ENCODE measurements at regions not wholly inside any gene's neighbourhood (a gene's known extent, or its start where the extent isn't known, plus 50 kb on each side); places are given as distances from the start of the nearest gene placed in this dataset.
A peak's percentile ranks its signal among the peaks of the same experiment; 100 is the strongest.

DNA sequence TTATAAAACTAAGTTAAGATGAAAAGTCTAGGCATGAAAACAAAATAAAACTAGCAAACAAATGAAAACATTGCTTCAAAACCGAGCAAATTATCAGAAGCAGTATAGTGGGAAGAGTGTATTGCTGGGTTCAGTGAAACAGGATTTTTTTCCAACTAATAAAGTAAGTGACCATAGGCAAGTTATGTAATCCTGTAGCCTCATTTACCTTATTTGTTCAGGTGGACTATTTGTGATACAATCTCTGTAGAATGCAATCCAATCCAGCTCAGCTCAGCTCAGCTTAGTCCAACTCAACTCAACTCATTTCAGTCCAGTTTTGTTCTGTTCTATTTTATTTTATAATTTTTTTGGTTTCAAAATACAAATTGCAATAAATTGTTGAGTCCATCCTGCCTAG lies 276.7 kb upstream of the LRIG3 start:
- no peak for DNase-seq

DNA sequence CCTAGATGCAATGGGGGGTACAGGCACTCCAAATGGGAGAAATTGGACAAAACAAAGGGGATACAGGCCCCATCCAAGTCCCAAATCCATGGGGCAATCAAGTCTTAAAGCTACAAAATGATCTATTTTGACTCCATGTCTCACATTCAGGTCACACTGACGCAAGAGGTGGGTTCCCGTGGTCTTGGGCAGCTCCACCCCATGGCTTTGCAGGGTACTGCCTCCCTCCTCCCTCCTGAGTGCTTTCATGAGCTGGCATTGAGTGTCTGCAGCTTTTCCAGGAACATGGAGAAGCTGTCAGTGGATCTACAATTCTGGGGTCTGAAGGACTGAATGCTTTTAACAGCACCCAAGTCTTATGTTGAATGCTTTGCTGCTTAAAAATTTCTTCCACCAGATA lies 274.5 kb upstream of the LRIG3 start:
- DNase-seq = no peak

GRCh38 chr12:59193476-59194050 lies 273.3 kb upstream of the LRIG3 start:
- DNase-seq = no peak

DNA sequence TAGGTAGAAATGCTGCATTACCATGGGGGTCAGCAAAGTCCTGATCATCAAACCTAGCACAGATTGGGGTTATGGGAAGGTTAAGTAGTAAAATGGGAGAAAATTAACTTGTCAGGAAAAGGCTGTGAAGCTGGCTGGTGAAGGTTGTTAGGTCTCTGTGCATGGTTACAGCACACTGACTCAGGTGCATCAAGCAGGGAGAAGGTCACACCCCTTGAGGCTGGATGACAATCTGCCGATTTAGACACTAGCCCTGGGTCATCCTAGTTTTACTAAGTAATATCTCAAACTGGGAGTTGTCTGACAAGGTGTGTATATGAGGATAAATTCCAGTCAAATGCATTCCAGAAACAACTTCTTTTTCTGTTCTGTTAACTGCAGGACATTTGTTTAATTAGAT lies 271.1 kb upstream of the LRIG3 start:
- no peak for DNase-seq

GRCh38 chr12:59186451-59186850 lies 266.1 kb upstream of the LRIG3 start:
- DNase-seq = no peak

- DNase-seq = no peak
Observed at GRCh38 chr12:59185295-59185694, 265.0 kb upstream of the LRIG3 start.

GRCh38 chr12:59182658-59183455 lies 262.6 kb upstream of the LRIG3 start:
- DNase-seq = no peak

- no peak for DNase-seq
Observed at GRCh38 chr12:59182191-59182590, 261.9 kb upstream of the LRIG3 start.

GRCh38 chr12:59181196-59181777 lies 261.0 kb upstream of the LRIG3 start:
- DNase-seq = no peak

GRCh38 chr12:59179231-59179630 lies 258.9 kb upstream of the LRIG3 start:
- DNase-seq = no peak

GRCh38 chr12:59173695-59174094 lies 253.4 kb upstream of the LRIG3 start:
- no peak for DNase-seq

DNA sequence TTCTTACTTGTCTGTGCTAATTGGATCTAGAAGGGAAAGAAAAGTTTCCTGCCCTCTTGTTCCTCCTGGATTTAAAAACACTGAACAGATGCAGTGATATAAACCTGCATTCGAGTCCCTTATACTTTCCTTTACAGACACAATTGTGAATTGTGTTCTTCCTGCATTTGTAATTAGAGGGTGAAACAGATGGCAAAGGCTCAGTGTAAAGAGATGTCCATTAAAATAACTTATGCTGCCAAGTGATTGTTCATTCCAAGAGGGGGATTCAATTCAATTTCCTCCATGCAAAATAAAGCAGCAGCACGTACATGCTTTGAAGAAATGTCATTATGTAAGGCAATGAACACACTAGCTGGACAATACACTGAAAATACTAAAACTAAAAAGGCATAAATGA lies 248.3 kb upstream of the LRIG3 start:
- no peak for DNase-seq

- no peak for DNase-seq
Observed at GRCh38 chr12:59166457-59166856, 246.2 kb upstream of the LRIG3 start.

DNA sequence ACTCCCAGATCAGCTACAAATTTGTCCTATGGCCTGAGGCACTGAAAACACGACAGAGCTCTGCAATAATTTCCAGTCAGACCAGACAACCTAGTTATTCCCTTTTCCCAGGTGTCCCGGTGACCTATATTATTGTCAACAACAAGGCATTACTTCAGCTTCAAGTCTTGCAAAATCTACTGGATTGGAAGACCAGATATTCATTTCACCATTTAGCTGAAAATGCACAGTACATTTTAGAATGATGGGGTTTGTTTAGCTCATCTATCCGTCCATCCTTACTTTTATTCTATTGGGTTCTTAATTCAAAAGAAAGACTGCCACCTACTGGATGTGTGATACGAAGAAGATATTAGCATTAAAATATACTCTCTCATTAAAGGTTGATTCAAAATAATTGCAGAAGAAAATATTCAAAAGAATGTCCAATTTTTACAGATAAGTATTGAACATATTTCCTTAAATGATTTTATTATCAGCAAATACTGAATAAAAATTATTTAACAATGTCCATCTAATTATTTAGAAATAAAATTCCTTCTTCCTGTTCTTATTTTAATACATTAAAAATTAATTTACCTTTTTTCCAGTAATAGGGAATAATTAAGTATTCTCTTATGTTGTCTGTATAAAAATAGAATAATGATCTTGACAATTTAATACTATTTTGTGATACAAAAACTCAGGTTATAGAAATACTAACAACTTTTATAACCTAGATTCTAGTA lies 244.9 kb upstream of the LRIG3 start:
- DNase-seq = peak; percentile 66

DNA sequence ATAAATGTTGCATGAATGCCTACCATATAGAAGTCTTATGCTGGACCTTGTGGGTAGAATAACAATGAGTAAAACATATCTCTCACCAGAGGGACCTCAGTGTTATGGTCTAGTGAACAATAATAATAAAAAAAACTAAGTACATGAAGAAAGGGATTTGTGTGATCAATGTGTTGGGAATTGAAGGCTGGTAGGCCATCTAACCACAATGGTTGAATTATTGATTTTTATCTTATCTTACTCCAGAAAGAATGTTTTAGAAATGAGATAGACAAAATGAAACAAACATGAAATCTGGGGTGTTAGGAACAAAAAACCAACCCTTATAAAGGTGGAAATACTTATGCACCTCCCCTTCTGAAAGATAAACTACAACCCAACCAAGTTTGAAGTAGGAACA lies 243.9 kb upstream of the LRIG3 start:
- no peak for DNase-seq

GRCh38 chr12:59158681-59159080 lies 238.4 kb upstream of the LRIG3 start:
- no peak for DNase-seq

DNA sequence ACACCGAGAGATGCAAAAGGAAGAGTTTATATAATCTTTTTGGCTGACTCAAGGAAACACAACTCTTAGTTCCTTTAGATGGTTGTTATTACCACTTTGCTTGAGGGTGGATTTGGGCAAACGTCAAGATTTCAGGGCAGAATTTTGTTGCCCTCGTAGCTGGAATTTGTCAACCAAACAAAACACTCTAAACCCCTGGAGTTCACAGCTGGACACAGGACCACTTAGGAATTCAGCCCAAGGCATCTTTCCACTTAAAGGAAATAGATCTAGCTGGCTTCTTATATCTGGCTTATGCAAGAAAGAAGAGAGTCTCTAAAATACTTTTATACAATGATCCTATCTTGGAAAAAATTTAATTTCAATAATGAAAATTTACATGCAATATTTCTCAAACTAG lies 237.8 kb upstream of the LRIG3 start:
- no peak for DNase-seq

GRCh38 chr12:59155448-59155847 lies 235.1 kb upstream of the LRIG3 start:
- no peak for DNase-seq

GRCh38 chr12:59151243-59151642 lies 230.9 kb upstream of the LRIG3 start:
- no peak for DNase-seq

DNA sequence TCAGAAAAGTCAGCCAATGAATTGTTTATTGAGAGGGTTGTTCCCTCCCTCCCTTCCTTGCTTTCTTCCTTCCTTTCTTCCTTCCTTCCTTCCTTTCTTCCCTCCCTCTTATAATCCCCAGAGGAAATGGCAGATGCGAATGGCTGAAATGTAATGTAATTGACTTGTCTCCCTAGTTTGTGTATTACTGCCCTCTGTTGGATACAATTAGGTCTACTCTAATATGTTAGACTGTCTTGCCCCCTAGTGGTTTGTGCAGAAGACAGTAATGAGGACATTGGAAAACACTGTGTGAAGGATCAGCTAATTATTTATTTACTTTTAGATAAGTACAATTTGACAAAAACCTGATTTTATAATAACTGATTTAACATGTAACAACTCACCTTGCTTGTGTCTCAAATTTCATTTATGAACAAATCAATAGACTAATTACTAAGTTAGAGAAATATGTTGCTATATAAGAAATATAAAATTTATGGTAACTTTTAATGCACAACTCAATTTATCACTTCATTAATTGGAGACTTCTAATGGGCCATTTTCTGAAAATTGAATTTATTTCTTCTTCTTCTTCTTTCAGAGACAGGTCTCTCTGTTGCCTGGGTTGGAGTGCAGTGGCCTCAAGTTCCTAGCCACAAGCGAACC lies 229.8 kb upstream of the LRIG3 start:
- DNase-seq = peak; percentile 84

- DNase-seq = no peak
Observed at GRCh38 chr12:59147791-59148190, 227.5 kb upstream of the LRIG3 start.

DNA sequence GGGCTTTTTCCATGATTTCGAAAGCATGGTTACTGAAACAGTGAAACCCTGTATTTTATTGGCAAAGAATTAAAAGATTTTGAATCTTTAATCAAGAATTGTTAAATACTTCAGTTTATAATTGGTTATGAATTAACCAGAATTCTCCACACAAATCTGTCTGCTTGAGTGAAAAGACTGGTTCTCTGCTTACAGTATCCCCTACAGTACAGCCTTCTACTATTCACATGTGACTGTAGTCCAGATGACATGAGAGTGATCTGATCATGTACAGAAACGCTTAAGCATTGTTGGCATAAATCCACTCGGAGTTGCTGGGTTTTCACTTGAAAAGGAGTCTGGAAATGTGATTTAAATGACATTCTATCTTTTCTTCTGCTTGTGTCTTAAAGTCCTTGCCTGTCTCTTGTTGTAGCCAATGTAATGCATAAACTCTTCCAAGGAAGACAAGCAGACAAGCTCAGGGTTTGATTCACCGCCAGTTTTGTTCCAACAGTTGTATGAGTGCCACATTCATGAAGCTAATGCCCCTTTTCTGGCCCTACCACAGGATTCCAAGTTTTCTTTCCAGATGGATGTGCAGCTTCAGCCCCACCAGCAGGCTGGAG lies 222.0 kb upstream of the LRIG3 start:
- DNase-seq = no peak

GRCh38 chr12:59134750-59135149 lies 214.4 kb upstream of the LRIG3 start:
- no peak for DNase-seq
